ENCODE measurements at regions not wholly inside any gene's neighbourhood (a gene's known extent, or its start where the extent isn't known, plus 50 kb on each side); places are given as distances from the start of the nearest gene placed in this dataset.

- H3K4me3 ChIP-seq (replicated peaks in 1 of 2; ENCODE audit: low read depth in 2 of 2, low read length in 2 of 2) = no peak overlapping the region
- TF ChIP-seq, protein P1, sequence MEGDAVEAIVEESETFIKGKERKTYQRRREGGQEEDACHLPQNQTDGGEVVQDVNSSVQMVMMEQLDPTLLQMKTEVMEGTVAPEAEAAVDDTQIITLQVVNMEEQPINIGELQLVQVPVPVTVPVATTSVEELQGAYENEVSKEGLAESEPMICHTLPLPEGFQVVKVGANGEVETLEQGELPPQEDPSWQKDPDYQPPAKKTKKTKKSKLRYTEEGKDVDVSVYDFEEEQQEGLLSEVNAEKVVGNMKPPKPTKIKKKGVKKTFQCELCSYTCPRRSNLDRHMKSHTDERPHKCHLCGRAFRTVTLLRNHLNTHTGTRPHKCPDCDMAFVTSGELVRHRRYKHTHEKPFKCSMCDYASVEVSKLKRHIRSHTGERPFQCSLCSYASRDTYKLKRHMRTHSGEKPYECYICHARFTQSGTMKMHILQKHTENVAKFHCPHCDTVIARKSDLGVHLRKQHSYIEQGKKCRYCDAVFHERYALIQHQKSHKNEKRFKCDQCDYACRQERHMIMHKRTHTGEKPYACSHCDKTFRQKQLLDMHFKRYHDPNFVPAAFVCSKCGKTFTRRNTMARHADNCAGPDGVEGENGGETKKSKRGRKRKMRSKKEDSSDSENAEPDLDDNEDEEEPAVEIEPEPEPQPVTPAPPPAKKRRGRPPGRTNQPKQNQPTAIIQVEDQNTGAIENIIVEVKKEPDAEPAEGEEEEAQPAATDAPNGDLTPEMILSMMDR (IDR thresholded peaks at IDR 0.05; ENCODE audit: low read depth, low read length) = no peak
- DNase-seq (ENCODE audit: low read depth in 2 of 2) = no peak
These were observed 376.0 kb downstream of the LRIG3 start for GRCh38 chr12:58544281-58544680.

DNA sequence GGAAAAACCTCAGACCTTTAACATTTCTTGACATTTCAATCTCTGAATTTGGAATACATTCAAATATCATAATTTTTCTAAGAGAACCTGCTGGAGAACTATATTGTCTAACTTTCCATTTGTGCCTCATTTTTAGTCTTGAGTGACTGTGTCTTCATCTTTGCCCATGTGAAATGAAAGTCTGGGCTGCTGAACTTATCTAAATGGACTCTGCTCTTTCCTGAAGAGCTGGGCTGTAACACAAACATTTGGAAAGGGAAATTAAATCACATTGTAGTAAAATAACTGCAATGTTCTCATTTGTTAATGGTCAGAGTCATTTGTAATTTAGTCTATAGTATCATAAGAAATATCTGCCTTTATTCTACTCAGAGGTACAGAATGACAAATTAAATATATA is 373.1 kb downstream of the LRIG3 start:
- H3K4me3 ChIP-seq (replicated peaks in 1 of 2; ENCODE audit: low read depth in 2 of 2, low read length in 2 of 2) = no peak overlapping the region
- TF ChIP-seq, protein P1 (IDR thresholded peaks at IDR 0.05; ENCODE audit: low read depth, low read length) = no peak
- DNase-seq (ENCODE audit: low read depth in 2 of 2) = no peak

DNA sequence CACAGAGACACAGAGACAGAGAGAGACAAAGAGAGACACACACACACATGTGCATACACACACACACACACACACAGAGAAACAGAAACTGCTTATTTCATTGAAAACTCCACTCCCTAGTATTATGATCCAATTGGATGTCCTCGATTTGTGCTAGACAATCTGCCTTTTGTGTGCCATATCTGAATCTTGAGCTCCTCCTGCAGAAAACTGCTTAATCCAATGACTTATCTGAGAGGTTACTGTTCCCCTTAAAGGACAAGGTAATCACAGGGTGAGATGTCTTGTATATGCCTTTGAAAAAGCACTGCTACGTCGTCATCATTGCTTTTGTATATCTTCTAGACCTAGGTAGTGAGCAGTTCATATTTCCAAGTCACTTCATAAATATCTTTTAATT is 371.5 kb downstream of the LRIG3 start:
- TF ChIP-seq, protein P1 (IDR thresholded peaks at IDR 0.05; ENCODE audit: low read depth, low read length) = no peak
- H3K4me3 ChIP-seq (replicated peaks in 1 of 2; ENCODE audit: low read depth in 2 of 2, low read length in 2 of 2) = no peak overlapping the region
- DNase-seq (ENCODE audit: low read depth in 2 of 2) = no peak

- DNase-seq (ENCODE audit: low read depth in 2 of 2) = no peak
- TF ChIP-seq, protein P1 (IDR thresholded peaks at IDR 0.05; ENCODE audit: low read depth, low read length) = no peak
- no peak overlapping the region for H3K4me3 ChIP-seq (replicated peaks in 1 of 2; ENCODE audit: low read depth in 2 of 2, low read length in 2 of 2)
These were observed 365.7 kb downstream of the LRIG3 start for GRCh38 chr12:58554522-58555157.

- peak; percentile 76 to 91 for DNase-seq (ENCODE audit: low read depth in 2 of 2)
- TF ChIP-seq, protein P1 (IDR thresholded peaks at IDR 0.05; ENCODE audit: low read depth, low read length) = no peak
- H3K4me3 ChIP-seq (replicated peaks in 1 of 2; ENCODE audit: low read depth in 2 of 2, low read length in 2 of 2) = no peak overlapping the region
These were observed 363.1 kb downstream of the LRIG3 start for GRCh38 chr12:58557171-58557570.

GRCh38 chr12:58557661-58558060 is 362.6 kb downstream of the LRIG3 start:
- no peak overlapping the region for H3K4me3 ChIP-seq (replicated peaks in 1 of 2; ENCODE audit: low read depth in 2 of 2, low read length in 2 of 2)
- TF ChIP-seq, protein P1 (IDR thresholded peaks at IDR 0.05; ENCODE audit: low read depth, low read length) = no peak
- no peak for DNase-seq (ENCODE audit: low read depth in 2 of 2)

- TF ChIP-seq, protein P1 (IDR thresholded peaks at IDR 0.05; ENCODE audit: low read depth, low read length) = no peak
- DNase-seq (ENCODE audit: low read depth in 2 of 2) = no peak
- no peak overlapping the region for H3K4me3 ChIP-seq (replicated peaks in 1 of 2; ENCODE audit: low read depth in 2 of 2, low read length in 2 of 2)
These were observed 356.7 kb downstream of the LRIG3 start for GRCh38 chr12:58563621-58564020.

Data from cardiac fibroblast (primary cell).